Fibroblast of mammary gland (primary cell): ENCODE measurements at regions not wholly inside any gene's neighbourhood (a gene's known extent, or its start where the extent isn't known, plus 50 kb on each side); places are given as distances from the start of the nearest gene placed in this dataset.
"Not testable (repeated sequence)": the region's sequence is repeated elsewhere in the genome, so short reads cannot be mapped to it uniquely, and the experiment has no call there.

Experiments
- DNase-seq: peaks from one replicate; pipeline ENCODE4 v3.0.0-alpha.2; 2010; ENCODE audit warnings: low read depth
- H3K4me3 ChIP-seq: 2 replicates; pipeline ENCODE4 v1.5.1; 2011; ENCODE audit warnings: low read depth, mild to moderate bottlenecking, low read length, moderate library complexity; ENCODE audit not compliant: control insufficient read depth
- CTCF ChIP-seq: conservative IDR thresholded peaks from 2 replicates; pipeline ENCODE4 v1.5.1; 2011; ENCODE audit warnings: low read depth, low read length, inconsistent platforms; ENCODE audit not compliant: control insufficient read depth, insufficient read depth

DNA sequence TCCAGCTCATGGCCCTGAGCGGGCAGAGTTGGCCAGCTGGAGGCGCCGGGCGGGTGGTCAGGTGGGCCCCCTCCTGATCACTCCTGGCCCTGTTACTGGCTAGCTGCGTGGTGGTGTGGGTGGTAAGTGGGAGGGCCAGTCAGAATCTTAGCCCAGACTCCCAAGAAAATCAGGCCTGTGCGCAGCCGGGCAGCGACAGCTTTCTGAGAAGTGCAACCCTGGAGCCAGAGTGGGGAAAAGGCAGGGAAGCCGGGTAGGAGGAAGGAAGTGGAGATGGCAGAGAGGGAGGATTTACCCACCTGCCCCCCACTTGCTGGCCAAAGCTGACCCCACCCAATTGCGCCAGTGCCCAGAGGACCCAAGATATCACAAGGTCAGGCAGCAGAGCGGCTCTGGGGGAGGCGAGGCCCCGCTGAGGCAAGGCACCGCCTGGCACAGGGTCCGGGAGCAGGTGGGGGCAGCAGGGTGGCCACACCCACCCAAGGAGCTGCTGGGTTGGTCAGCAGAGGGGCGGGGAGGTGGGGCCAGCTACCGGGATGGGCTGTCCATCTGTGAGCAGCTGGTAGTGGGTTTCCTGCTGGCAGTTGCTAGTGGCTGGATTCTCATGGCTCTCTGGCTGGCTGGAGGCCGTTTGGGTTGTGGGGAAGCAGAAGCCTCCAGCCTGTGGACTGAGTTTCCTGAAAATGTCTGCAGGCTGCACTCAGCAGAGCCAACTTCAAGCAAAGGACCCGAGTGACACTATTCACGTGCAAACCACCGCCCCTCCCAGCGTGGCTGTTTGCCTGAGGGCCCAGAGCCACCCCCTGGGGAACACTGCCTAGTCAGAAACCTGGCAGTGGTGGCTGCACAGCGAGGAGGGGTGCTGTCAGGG, 196.4 kb downstream of the IGLL1 start:
- no peak for DNase-seq

DNA sequence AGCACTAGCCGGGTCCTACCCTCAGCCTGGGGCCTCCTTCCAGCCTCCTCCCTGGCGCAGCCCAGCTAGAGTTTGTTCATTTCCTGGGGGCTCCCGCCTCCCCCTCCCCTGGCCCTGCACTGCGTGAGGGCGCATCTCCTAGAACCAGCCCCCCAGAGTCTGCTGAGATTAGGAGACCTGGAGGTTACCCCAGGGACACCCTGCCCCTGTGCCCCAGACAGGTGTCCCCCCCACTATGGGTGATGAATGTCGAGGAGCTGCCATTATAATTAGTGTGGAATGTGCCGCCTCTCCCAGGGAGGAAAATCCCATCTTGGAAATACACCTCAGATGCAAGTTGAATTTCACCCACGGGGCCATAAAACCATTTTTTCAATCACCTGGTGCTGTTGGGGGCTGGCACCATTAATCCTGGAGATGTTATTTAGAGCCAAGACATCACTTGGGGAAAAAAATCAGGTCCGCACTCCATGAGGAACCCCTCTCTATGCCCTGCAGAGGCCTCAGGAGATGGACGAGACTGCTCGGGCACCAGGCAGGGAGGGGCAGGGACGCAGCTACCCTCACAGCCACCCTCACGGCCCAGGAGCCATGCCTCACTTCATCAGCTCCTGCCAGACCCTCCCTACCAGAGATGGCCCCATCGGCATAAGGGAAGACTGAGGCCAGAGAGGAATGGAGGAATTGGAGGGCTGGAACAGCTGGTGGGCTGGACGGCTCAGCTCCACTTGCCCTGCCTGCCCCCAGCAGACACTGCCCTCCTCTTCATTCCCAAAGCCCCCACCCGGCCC, 197.5 kb downstream of the IGLL1 start:
- DNase-seq = no peak
- no peak overlapping the region for H3K4me3 ChIP-seq
- no peak for TF ChIP-seq CTCF

More for the DNA sequence above, 196.4 kb downstream of the IGLL1 start:
- no peak for TF ChIP-seq CTCF
- H3K4me3 ChIP-seq = no peak overlapping the region

DNA sequence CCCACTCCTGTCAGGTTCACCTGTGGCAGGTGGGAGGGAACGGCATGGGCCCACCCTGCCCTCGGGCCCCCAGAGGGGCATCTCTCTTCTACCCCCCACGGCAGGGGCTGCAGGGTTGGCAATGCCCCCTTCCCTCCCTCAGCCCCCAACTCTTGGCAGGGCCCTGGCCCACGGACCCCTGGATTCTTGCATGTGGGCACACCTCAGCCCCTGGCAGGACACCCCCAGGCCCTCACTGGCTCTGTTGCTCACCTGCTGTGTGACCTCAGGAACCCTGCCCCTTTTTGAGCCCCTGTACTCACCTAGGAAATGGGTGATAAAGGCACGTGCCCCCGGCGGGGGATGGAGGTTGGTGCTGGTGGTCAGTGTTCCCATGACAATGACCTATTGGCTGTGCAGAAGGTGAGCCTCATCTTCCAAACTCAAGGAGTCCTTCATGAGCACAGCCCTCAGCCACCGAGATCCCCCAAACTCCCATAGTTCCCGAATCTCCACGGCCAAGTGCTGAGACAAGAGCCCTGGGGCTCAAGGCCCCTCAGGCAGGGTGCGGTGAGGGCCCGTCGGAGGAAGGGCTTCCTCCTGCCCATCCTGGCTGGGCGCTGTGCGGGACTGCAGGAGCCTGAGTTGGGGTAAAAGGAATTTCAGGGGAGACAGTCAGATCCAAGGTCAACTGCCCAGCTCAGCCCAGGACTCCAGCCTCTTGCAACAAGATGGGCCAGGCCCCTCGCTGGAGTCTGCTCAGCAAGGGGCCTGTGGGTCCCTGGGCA, 198.2 kb downstream of the IGLL1 start:
- no peak for DNase-seq
- no peak overlapping the region for H3K4me3 ChIP-seq
- no peak for TF ChIP-seq CTCF

DNA sequence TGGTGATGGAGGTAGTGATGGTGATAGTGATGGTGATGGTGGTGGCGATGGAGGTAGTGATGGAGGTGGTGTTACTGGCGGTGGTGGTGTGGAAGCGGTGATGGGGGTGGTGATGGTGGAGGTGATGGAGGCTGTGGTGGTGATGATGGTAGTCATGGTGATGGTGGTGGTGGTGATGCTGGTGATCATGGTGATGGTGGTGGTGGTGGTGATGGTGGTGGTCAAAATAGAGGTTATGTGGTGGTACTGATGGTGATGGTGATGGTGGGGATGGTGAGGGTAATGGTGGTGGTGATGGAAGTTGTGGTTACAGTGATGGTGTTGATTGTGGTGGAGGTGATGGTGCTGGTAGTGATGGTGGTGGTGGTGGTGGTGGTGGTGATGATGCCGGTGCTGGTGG, 199.2 kb downstream of the IGLL1 start:
- no peak overlapping the region for H3K4me3 ChIP-seq
- no peak for TF ChIP-seq CTCF
- DNase-seq = no peak

- no peak overlapping the region for H3K4me3 ChIP-seq
- no peak for DNase-seq
- no peak for TF ChIP-seq CTCF
Measured at GRCh38 chr22:23380230-23380573, 199.9 kb downstream of the IGLL1 start.

DNA sequence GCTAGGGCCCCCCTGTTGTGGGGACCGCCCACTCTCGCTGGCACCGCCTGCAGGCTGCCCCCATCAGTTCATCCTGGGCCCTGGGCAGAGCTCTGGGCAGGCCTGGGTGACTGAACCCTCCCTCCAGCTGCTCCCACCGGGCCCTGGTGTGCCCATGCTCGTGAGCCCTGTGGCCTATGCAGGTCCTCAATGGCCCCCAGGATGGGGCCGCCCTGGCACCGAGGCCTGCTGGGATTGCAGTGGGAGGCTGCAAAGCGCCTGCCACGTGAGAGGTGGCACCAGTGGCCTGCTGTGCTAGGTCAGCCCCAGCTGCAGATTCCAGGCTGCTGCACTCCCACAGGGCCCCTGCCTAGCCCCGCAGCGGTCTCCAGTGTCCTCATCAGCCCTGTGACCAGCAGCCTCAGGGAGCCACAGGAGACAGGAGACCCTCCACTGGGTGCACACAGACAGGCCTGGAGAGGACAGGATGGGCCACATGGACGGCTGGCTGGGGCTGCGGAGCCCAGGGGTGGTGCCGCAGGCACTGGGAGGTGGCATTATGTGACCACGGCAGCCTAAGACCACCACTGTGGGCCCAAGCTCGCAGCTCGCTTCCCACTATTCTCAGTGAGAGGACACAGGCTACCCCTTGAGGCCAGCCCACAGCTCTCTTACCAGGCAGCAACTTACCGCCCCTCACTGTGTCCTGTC, 199.4 kb downstream of the BCR start:
- DNase-seq, H3K4me3 ChIP-seq: not testable (repeated sequence)
